NCI-H2081 treated with DMSO at 0.1 percent for 48 hours (cell line): ENCODE measurements at regions not wholly inside any gene's neighbourhood (a gene's known extent, or its start where the extent isn't known, plus 50 kb on each side); places are given as distances from the start of the nearest gene placed in this dataset.
"Not testable (repeated sequence)": the region's sequence is repeated elsewhere in the genome, so short reads cannot be mapped to it uniquely, and the experiment has no call there.

Experiments used
- DNase-seq: peaks from one replicate; lab custom pipeline; 2025; lab: John Stamatoyannopoulos, UW

DNA sequence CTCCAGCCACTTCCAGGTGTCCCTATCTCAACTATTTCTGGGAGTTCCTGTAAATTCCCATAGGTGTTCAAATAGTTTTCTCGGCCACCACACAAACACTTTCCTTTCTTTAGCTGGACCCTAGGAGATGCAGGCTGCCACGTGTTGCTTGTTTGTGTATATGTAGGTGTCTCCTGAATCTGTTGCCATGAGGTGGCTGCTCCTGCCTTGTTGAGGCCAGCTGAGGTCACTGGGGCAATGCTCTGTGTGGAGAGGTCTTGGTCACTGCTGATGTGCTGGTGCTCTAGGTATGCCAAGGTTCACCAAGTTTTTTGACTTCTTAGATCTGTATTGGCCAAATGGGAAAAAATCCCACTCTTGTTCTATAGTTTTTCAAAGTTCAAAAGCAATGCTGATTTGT is 132.5 kb upstream of the CHD1 start:
- DNase-seq: no peak

DNA sequence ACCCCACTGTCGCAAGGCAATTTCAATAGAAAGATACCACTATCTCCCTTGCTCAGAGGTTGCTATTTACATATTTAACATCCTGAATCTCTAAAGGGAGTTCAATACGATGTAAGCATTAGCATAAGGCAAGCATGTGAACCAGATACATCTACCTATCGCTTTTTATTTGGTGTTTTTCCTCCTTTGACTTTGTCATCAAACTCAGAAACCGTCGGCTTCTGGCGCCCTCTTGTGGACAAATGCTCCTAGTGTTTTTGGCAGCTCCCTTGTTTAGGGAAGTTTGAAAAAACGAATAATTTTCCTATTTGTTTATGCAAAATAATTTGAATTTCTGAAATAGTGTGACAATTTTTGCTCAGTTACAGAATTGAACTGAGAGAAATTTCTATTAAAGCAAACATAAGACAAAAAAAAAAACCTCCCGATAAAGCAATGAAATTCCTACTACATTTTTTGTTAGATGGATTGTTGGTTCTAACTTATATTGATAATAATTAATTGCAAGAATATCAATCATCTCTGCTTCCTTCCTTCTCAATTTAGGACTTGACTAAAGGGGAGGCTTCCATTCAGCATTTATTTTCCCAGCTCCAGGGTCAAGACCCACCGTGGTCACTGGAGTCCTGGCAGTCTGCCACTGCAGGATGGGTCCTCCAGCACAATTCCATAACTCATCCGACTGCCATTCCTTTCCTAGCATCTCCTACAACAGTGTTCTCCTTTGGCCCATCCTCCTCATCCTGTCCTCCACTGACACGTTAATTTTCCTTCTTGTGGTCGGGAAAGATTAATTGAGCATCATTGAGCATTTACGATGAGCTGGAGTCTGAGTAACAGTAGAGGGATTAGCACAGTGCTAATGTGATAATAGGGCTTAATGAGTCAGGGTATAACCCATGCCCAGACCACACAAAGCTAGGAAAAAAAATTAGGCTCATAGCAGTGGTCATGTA is 131.8 kb upstream of the CHD1 start:
- no peak for DNase-seq

DNA sequence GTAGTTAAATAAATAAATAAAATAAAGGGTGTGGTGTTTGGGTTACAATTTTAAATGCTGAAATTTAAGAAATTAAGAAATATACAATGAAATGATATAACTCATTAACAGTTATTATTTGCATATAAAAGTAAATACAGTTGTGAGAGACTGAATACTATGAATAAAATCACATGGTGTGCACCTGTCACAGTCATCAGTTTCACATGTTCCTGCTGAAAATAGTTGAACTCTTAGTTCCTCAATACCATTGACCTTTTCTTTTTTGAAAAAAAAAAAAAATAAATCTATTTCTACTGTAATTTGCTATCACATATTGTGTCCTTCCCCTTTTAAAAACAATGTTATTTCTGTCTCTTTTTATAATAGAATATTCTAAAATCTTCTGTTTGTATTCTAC is 130.9 kb upstream of the CHD1 start:
- DNase-seq: no peak

DNA sequence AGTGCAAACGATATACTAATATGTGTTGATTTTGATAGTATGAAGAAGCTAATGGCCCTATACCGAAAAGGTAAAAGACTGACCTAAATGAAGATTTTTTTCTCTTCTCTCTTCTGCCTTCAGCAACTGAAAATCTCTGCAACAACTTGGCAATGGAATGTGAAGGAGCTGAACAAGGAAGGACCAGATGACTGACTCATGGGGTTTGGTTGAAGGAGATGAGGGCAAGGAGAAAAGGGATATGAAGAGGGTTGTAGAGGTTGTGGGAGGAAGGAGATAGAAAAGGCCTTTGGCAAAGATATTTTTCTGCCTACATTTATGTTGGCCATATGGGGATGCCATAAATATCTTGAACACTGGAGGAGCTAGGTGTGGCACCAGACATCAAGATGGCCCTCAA is 129.7 kb upstream of the CHD1 start:
- DNase-seq: no peak

DNA sequence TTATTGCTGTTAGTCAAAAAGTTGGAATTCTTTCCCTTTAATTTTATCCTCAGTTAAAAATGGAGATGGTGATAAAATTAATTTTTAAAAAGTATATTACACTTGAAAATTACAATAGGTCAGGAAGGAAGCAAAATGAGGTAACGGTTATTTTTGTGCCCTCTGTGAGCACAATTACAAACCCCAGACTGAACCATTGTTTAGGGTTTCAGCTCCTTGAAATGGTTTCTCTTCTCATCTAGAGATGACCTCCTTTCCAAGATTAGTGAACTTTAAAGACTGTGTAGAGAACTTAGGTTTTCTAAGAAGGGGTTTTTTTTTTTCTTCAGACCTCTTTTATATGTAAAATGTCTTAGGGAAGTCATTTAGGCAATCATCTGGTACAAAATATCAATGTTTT is 126.2 kb upstream of the CHD1 start:
- DNase-seq: no peak

DNA sequence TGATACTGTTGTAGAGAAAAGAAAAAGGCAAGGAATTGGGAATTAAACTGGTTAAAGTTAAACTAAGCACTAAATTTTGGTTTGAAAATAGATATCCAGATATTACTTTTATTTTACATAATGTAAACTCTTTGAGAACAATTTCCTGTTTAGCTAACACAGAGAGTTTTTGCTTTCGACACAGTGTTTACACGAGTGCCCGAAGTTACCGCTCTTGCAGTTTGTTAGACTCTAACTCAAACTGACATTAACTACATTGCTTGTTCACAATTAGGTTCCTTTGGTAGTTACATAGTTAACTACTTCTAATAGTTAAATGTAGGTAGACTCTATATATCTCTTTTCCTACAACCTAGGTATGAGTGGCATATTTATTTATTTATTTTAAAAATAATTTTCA is 117.1 kb upstream of the CHD1 start:
- no peak for DNase-seq

DNA sequence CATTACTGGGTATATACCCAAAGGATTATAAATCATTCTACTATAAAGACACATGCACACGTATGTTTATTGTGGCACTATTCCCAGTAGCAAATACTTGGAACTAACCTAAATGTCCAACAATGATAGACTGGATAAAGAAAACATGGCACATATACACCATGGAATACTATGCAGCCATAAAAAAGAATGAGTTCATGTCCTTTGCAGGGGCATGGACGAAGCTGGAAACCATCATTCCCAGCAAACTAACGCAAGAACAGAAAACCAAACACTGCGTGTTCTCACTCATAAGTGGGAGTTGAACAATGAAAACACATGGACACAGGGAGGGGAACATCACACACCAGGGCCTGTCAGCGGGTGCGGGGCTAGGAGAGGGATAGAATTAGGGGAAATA is 114.5 kb upstream of the CHD1 start:
- DNase-seq: not testable (repeated sequence)

DNA sequence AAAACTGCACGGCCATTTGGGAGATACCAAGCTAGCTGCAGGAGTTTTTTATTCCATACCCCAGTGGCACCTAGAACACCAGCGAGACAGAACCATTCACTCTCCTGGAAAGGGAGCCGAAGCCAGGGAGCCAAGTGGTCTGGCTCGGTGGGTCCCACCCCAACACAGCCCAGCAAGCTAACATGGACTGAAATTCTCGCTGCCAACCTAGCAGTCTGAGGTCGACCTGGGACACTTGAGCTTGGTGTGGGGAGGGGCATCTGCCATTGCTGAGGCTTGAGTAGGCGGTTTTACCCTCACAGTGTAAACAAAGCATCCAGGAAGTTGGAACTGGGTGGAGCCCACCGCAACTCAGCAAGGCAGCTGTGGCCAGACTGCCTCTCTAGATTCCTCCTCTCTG is 108.9 kb upstream of the CHD1 start:
- no peak for DNase-seq

DNA sequence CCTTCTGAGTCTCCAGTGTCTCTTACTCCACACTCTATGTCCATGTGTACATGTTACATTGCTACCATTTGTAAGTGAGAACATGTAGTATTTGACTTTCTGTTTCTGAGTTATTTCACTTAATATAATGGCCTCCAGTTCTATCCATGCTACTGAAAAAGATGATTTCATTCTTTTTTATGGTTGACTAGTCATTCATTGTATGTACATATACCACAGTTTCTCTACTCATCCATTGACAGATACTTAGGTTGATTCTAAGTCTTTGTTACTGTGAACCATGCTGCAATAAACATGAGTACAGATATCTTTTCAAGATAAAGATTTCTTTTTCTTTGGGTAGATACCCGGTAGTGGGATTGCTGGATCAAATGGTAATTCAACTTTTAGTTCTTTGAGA is 107.1 kb upstream of the CHD1 start:
- no peak for DNase-seq

DNA sequence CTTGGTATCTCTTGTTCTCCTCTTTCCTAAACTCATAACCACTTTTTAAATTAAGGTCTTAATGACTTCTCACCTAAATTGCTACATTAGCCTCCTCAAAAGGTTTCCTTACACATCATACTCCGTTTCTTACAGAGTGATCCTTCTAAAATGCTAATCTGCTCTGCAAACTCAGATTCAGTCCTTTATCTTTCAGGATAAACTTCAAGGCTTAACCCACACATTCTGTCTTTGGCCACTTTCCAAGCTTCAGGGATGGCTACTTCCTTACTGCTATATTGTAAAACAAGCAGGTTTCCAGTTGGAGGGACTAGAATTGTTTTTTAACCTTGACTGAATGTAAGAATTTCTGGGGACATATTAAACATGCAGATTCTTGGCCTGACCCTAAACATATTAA is 105.5 kb upstream of the CHD1 start:
- DNase-seq: no peak

DNA sequence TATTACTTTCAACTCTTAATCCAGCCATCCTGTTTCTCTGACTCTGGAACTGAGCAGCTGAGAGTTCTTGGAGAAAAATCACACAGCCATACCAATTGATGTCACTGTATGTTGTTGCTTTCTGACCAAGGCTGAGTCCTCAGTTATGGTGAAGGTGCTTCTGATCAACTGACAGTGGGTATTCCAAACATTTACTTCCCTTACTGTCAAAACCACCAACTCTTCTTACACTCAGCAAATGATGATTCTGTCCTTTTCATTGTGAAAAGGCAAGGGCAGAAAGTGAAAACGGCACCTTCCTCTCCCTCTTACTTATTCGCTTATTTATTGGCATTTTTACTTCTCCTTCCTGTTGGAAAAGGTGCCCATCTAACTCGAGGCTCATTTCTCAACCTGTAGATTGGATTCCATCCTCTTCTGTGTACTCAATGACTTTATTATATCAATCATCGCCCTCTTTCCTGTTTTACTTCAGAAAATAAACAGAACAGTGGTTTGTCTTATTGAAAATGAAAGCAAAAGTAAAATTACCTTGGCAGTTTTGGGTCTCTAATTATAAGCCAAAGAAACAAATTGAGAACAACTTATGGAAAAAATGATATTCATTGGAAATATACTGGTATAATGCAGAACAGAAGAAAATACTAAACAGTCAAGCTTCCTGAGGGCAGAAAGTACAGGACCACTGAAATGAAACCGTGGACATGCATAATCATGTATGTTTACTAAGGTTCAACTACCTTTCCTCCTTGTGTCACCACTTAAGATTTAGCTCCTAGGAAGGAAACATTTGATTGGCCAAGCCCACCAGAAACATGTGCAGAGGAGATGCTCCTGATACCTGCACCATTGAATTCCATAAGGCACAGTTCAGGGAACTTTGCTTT is 104.5 kb upstream of the CHD1 start:
- no peak for DNase-seq

DNA sequence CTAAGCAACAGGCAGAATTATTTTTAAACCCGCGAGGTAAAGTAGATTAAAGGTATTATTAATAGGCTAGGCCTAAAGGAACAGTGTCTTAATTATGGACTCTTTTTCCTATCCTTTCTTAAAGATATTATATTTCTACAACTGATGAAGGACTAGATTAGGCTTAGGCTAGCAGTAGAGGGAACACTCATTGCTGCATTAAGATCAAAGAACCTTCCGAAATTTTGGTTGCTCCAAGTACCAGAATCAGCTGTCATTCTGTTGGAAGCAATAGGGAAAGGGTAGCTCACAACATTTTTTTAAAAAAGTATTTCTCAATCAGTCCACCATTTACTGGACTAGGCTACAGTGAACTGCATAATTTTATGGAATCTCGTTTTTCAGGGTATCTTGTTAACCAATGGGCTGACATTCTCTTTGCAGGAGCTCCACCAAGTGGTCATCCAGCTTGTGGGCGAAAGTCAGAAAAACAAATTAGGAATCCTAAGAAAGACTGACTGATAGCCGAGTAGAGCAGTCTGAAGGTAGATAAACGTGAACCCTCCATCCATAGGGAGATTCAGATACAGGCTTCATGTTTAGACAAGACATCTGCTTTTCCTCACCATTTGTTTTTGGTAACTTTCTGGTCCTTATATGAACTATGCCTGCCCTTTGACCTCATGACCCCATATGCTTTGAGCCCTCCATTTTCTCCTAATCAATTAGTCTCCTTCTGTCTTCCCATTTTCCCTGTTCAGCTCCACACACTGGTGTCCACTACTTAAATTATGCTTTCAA is 103.6 kb upstream of the CHD1 start:
- peak; percentile 3 for DNase-seq

DNA sequence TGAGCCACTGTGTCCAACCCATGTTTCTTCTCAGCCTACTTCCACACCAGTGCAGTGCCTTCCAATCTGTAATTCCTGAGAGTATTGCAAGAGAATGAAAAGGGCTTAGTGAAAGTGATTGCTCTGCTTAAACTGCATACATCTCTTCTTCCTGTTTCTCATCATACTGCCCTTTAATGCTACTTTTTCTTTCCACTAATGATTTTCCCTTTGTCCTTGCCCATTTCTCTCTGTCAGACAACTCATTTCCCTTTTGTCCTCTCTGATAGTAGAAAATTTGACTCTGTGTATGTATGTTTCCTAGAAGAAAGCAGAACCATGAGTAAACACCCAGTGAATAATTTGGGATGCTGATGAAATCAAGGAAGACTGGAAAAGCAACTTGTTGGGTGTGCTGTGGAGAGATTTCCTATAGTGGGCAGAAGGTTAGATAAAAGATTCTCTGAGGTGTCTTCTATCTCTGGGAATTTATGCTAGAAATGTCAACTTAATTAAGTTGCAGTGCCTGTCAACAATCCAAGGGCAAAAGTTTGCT is 102.2 kb upstream of the CHD1 start:
- DNase-seq: no peak

DNA sequence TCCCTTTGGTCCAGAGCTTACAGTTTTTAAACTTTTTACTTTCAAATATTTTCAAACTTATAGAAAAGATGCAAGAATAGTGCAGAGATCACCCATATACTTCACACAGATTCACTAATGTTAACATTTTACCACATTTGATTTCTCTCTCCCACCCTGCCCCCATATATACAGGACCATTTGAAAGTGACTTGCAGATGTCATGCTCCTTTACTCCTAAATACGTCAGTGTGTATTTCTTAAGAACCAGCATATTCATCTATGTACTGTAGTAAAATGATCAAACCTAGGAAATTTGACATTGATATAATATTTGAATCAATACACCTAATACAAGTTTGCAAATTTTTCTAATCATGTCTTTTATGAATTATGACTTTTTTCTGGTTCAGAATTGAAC is 100.4 kb upstream of the CHD1 start:
- DNase-seq: no peak

DNA sequence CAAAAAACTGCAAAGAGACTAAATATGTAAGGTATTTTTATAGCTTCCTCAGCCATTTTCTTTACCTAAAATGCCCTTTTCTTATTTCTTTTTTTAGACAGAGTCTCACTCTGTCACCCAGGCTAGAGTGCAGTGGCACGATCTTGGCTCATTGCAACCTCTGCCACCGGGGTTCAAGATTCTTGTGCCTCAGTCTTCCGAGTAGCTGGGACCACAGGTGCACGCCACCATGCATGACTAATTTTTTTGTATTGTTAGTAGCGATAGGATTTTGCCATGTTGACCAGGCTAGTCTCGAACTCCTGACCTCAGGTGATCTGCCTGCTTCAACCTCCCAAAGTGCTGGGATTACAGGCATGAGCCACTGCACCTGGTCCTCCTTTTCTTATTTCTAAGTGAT is 99.4 kb upstream of the CHD1 start:
- DNase-seq: not testable (repeated sequence)

DNA sequence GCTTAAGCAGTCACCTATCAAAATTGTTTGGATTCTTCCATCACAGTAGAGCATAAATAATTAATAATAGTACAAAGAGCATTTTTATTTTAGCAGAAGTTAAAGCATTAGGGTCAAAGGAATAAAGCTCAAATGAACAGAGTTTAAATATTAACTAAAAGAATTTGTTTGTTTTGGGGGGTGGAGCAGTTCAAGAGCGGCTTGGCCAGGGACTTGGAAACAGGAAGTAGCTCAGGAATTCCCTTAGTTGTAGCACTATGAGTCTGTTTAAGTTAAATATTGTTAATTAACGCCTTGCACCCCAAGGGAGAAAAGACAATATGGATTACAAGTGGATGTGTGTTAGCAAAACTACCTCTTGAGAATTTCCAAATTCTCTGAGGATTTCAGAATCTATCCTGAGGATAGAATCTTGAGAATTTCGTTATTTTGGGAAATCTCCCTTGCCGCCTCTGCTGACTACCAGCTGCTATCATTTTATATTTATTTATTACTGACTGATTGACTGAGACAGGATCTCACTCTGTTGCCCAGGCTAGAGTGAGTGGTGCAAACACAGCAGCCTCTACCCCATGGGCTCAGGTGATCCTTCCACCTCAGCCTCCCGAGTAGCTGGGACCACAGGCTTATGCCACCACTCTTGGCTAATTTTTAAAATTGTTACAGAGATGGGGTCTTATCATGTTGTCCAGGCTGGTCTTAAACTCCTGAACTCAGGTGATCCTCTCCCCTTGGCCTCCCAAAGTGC is 96.7 kb upstream of the CHD1 start:
- DNase-seq: no peak

DNA sequence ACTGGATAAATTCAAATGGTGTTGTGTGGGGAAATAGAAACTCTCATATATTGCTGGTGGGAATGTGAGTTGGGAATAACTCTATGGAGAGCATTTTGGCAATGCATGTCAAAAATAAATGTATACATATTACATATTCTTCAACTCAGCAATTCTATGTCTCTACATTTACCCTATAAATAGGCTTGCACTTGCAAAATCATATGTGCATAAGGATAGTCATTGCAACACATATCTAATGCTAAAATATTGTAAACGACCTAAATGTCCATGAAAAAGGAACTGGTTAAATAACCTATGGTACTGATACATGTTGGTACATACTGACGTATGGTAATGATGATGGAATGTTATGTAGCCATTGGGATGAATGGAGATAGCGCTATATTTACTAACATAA is 94.5 kb upstream of the CHD1 start:
- DNase-seq: no peak

DNA sequence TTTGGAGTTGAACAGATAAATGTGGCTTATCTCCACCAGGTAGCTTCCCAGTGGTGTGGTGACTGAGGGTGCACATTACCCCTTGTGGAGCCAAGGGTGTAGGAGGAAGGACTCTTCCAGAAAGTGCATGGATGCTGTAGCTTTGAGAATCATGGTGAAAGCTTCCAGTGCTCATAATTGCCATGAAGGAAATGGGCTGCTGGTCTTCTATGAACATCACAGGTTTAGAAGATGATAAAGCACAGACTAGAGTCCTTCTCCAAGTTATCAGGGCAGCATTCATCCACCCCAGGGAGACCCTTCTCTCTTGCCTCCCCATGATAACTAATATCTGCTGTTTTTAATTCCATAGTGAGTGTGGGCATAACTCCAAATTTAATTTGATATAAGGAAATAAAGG is 93.4 kb upstream of the CHD1 start:
- no peak for DNase-seq

DNA sequence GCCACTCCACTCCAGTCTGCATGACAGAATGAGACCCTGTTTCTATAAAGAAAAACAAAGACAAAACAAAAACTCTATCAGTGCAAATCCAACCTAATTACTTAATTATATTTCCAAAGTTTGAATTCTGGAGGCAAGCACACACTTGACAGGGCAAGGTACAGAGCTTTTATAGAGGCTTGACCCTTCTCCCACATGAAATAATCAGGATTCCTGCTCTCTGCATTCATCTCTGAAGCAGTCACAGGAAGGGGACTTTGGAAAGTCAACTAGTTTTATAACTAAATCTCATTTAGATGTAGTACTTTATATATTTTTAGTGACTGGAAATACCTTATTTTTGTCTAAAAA is 91.9 kb upstream of the CHD1 start:
- DNase-seq: no peak

DNA sequence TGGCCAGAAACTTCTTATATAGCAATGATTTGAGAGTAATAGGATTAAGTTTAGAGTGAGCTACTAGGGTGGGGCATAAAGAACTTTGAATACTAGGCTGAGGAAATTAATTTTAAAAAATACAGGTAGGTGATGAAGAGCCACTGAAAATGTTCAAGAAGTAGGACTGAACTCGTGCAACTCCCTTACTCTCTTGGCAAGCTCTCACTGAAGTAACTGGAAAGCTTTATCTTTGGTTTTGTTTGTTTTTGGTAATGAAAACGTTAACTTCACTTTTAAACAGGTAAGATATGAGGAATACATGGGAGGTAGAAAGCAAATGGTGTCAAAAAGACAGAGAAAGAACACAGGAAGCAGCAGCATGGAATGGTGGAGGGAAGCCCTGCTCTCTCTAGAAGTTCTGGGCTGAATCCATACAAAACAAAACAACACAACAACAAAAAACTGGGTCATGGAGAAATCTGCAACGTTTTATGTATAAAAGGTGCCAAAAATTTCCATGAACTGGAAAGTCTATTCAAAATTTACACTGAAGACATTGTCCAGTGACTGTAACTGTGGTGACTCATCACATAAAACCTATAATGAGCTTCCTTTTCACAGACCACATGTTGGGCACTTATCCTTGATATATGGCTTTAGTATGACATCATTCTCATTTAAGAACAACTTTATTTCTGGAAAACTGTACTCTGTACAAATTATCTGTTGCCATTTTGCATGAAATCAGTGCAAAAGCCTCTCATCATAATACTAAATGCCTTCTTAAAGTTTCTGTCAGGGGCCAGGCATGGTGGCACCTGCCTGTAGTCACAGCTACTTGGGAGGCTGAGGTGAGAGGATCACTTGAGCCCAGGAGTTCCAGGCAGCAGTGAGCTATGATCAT is 91.2 kb upstream of the CHD1 start:
- no peak for DNase-seq
